ENCODE measurements at regions not wholly inside any gene's neighbourhood (a gene's known extent, or its start where the extent isn't known, plus 50 kb on each side); places are given as distances from the start of the nearest gene placed in this dataset.
"Not testable (repeated sequence)": the region's sequence is repeated elsewhere in the genome, so short reads cannot be mapped to it uniquely, and the experiment has no call there.

GRCh38 chr10:4313051-4313450, 513.0 kb upstream of the AKR1E2 start:
- no peak for DNase-seq (ENCODE audit: low read depth in 2 of 2, low spot score in 1 of 2)

- DNase-seq (ENCODE audit: low read depth in 2 of 2, low spot score in 1 of 2), result no peak
These were observed 513.8 kb upstream of the AKR1E2 start for GRCh38 chr10:4312051-4312835.

GRCh38 chr10:4310172-4310571, 515.8 kb upstream of the AKR1E2 start:
- DNase-seq (ENCODE audit: low read depth in 2 of 2, low spot score in 1 of 2), result no peak

GRCh38 chr10:4307910-4308309, 518.1 kb upstream of the AKR1E2 start:
- DNase-seq (ENCODE audit: low read depth in 2 of 2, low spot score in 1 of 2), result no peak

GRCh38 chr10:4306871-4307270, 519.1 kb upstream of the AKR1E2 start:
- no peak for DNase-seq (ENCODE audit: low read depth in 2 of 2, low spot score in 1 of 2)

GRCh38 chr10:4303045-4303444, 518.0 kb upstream of the KLF6 start:
- no peak for DNase-seq (ENCODE audit: low read depth in 2 of 2, low spot score in 1 of 2)

GRCh38 chr10:4301291-4302045, 516.5 kb upstream of the KLF6 start:
- DNase-seq (ENCODE audit: low read depth in 2 of 2, low spot score in 1 of 2), result no peak

GRCh38 chr10:4296161-4296560, 511.2 kb upstream of the KLF6 start:
- DNase-seq (ENCODE audit: low read depth in 2 of 2, low spot score in 1 of 2), result no peak

- no peak for DNase-seq (ENCODE audit: low read depth in 2 of 2, low spot score in 1 of 2)
These were observed 510.2 kb upstream of the KLF6 start for GRCh38 chr10:4294996-4295792.

GRCh38 chr10:4294271-4294670, 509.3 kb upstream of the KLF6 start:
- DNase-seq (ENCODE audit: low read depth in 2 of 2, low spot score in 1 of 2), result no peak

- no peak for DNase-seq (ENCODE audit: low read depth in 2 of 2, low spot score in 1 of 2)
These were observed 507.0 kb upstream of the KLF6 start for GRCh38 chr10:4291990-4292389.

- DNase-seq (ENCODE audit: low read depth in 2 of 2, low spot score in 1 of 2), result no peak
These were observed 500.1 kb upstream of the KLF6 start for GRCh38 chr10:4285121-4285520.

- no peak for DNase-seq (ENCODE audit: low read depth in 2 of 2, low spot score in 1 of 2)
These were observed 499.0 kb upstream of the KLF6 start for GRCh38 chr10:4283846-4284610.

GRCh38 chr10:4282496-4282895, 497.5 kb upstream of the KLF6 start:
- no peak for DNase-seq (ENCODE audit: low read depth in 2 of 2, low spot score in 1 of 2)

- no peak for DNase-seq (ENCODE audit: low read depth in 2 of 2, low spot score in 1 of 2)
These were observed 496.3 kb upstream of the KLF6 start for GRCh38 chr10:4281190-4281825.

GRCh38 chr10:4280461-4281189, 495.6 kb upstream of the KLF6 start:
- no peak for DNase-seq (ENCODE audit: low read depth in 2 of 2, low spot score in 1 of 2)

- no peak for DNase-seq (ENCODE audit: low read depth in 2 of 2, low spot score in 1 of 2)
These were observed 494.6 kb upstream of the KLF6 start for GRCh38 chr10:4279655-4280054.

- no peak for DNase-seq (ENCODE audit: low read depth in 2 of 2, low spot score in 1 of 2)
These were observed 493.2 kb upstream of the KLF6 start for GRCh38 chr10:4278186-4278585.

GRCh38 chr10:4276151-4276550, 491.1 kb upstream of the KLF6 start:
- DNase-seq (ENCODE audit: low read depth in 2 of 2, low spot score in 1 of 2), result no peak

GRCh38 chr10:4274671-4275070, 489.7 kb upstream of the KLF6 start:
- not testable (repeated sequence) for DNase-seq (ENCODE audit: low read depth in 2 of 2, low spot score in 1 of 2)

Measured in stimulated activated CD8-positive, alpha-beta memory T cell treated with anti-CD3 and anti-CD28 coated beads, Interleukin-4, amount 100 ng/mL, for 4 hours (primary cell).